ENCODE measurements at regions not wholly inside any gene's neighbourhood (a gene's known extent, or its start where the extent isn't known, plus 50 kb on each side); places are given as distances from the start of the nearest gene placed in this dataset.

DNA sequence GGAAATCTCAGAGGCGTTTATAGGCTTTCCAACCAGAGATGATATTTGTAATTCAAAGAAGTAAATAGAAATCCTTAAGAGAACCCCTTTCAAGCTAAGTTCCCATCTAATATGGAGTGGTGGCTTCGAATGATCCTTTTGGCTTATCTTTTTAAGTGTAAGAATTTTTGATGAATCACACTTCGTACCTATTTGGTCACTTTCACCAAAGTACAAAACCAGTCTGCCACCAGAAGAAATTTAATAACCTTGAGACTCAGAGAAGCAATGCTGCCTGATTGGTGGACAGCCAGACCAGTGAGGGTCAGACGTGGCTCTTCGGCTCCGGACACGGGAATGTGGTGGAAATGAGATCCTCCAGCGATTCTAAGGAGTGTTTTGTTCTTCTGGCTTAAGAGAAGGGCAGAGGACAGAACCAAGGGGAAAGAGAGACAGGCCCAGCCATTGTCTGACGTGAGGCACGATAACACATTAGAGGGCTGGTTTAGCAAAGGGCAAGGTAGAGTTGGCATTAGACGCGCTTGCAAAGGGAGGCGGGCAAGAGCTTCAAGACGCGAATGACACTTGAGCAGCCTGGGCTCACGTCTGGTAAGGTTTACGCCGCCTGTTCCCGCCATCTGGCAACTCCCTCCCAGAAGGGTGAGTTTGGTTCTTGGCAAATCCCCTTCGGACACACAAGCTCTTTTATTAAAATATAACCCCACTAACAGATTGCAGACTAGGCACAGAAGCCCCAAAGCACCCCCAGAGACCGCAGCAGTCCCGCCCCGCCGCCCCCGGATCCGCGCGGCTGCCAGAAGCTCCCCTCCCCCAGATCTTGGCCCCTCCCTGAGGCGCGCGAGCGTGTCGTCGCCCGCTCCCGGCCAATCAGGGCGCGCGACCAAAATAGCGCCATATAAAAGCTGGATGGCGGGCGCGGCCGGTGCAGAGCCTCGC lies 50.0 kb upstream of the EZR start:
- no peaks in the 10 kb centered on the region for H3K9me3 Mint-ChIP-seq
- peaks cover 26% of the 10 kb centered on the region for H3K27me3 Mint-ChIP-seq
- peak overlapping the region; percentile 78 for H3K4me3 Mint-ChIP-seq
- CTCF ChIA-PET = interaction anchor here (0.8 to 2.9 kb wide), 6 partner anchors 15 to 104 kb away, joined by 3 to 19 read pairs (median 4); partner anchors contain the start of gene EZR
- H3K27ac Mint-ChIP-seq = peak overlapping the region; percentile 99
- peaks cover 39% of the 10 kb centered on the region for H3K4me1 Mint-ChIP-seq
- H3K36me3 Mint-ChIP-seq = peaks cover 6% of the 10 kb centered on the region
- DNase-seq = no peak

Measured in activated naive CD4-positive, alpha-beta T cell treated with anti-CD3 and anti-CD28 coated beads, Interleukin-2, amount 10 ng/mL, durations not matched to agents 7 days and 5 days (primary cell).